CD4-positive, alpha-beta T cell (primary cell): ENCODE measurements at regions not wholly inside any gene's neighbourhood (a gene's known extent, or its start where the extent isn't known, plus 50 kb on each side); places are given as distances from the start of the nearest gene placed in this dataset.

ENCODE experiments used
- ATAC-seq: fragments of 200-7000 bp; cut with Tn5 transposase; one replicate; pipeline ENCODE4 v1.10.0; 2022; ENCODE audit warnings: mild to moderate bottlenecking; ENCODE audit not compliant: poor library complexity
- CTCF ChIA-PET: fragments of 350-600 bp; sonication (Branson Sonifier 250); formaldehyde crosslinking; loops from one replicate; lab custom pipeline; 2021; ENCODE audit warnings: antibody characterized with exemption, inconsistent platforms; lab: Charles Lee
- POLR2A ChIA-PET: fragments of 350-600 bp; sonication (Branson Sonifier 250); formaldehyde crosslinking; loops from one replicate; lab custom pipeline; 2021; ENCODE audit warnings: antibody characterized with exemption, inconsistent platforms; lab: Charles Lee
- DNase-seq, 14 experiments: peaks; one replicate each; pipeline ENCODE4 v3.0.0-alpha.2; 2013 to 2020; ENCODE audit warnings: mixed read lengths in 2 of 14
- H3K27ac ChIP-seq, 2 donors: one replicate each; pipeline versions ENCODE4 v1.5.1 to v1.7.0; 2013; ENCODE audit warnings: low read length in 2 of 2, low read depth in 1 of 2, mild to moderate bottlenecking in 1 of 2
- H3K27me3 ChIP-seq, 2 experiments: 1 replicate in 1 of 2; 2 replicates in 1 of 2; pipeline versions ENCODE4 v1.6.1 to v1.7.0; 2013; ENCODE audit warnings: low read length in 2 of 2, control low read depth in 1 of 2, mild to moderate bottlenecking in 1 of 2, moderate library complexity in 1 of 2; ENCODE audit not compliant: insufficient read depth in 2 of 2, control insufficient read depth in 1 of 2
- H3K36me3 ChIP-seq: one replicate; pipeline ENCODE4 v1.6.1; 2013; ENCODE audit warnings: low read length, control low read depth; ENCODE audit not compliant: insufficient read depth
- H3K4me1 ChIP-seq: one replicate; pipeline ENCODE4 v1.6.1; 2013; ENCODE audit warnings: low read length, control low read depth; ENCODE audit not compliant: insufficient read depth
- H3K4me3 ChIP-seq: one replicate; pipeline ENCODE4 v1.5.1; 2013; ENCODE audit warnings: mild to moderate bottlenecking, low read length, moderate library complexity
- H3K9me3 ChIP-seq, 2 experiments: 1 replicate in 1 of 2; 2 replicates in 1 of 2; pipeline versions ENCODE4 v1.6.1 to v1.7.0; 2013; ENCODE audit warnings: low read length in 2 of 2, mild to moderate bottlenecking in 2 of 2, control low read depth in 1 of 2, moderate library complexity in 1 of 2; ENCODE audit not compliant: control insufficient read depth in 1 of 2, insufficient read depth in 1 of 2
- H3K27ac Mint-ChIP-seq: one replicate; pipeline ENCODE4 v1.8.0; 2020; ENCODE audit warnings: mixed read lengths
- H3K27me3 Mint-ChIP-seq: one replicate; pipeline ENCODE4 v1.8.0; 2021; ENCODE audit warnings: mixed read lengths
- H3K36me3 Mint-ChIP-seq: one replicate; pipeline ENCODE4 v1.8.0; 2021; ENCODE audit warnings: low read depth, mixed read lengths
- H3K4me1 Mint-ChIP-seq: one replicate; pipeline ENCODE4 v1.8.0; 2021; ENCODE audit warnings: low read depth, mixed read lengths
- H3K4me3 Mint-ChIP-seq: one replicate; pipeline ENCODE4 v1.8.0; 2020; ENCODE audit warnings: mild to moderate bottlenecking, mixed read lengths
- H3K9me3 Mint-ChIP-seq: one replicate; pipeline ENCODE4 v1.8.0; 2020; ENCODE audit warnings: mixed read lengths
- CTCF ChIP-seq: fragments of 200-600 bp; IDR thresholded peaks from one replicate; pipeline ENCODE4 v1.8.0; 2022; ENCODE audit warnings: antibody characterized with exemption, mild to moderate bottlenecking
- intact Hi-C, 2 experiments: fragments of 100-400 bp; cut with DNase I in 1 of 2; cut with micrococcal nuclease in 1 of 2; formaldehyde crosslinking; loops; one replicate each; pipeline versions ENCODE4 v1.15.1 to v1.9.0; 2023 to 2025; cut with DNase I, micrococcal nuclease

DNA sequence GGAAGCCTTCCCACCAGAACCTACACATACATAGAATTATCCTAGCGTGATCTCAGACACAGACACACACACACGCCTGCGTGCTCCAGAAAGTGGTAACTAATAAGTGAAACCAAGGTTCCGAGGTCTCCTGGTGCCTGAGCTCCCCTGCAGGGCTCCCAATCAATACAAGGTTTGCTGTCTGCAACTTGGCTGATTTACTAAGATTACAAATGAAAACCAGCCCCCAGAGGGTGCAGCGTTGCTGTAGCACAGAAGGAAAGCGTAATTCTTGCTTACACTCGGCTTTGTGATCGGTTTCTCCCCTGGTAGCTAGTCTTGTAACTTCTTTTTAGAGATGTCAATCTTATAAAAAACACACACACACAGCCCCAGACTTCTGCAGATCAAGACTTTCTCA is 334.1 kb upstream of the XYLT1 start:
- CTCF ChIA-PET, result no interaction called here
- no peaks in the 10 kb centered on the region for H3K4me1 Mint-ChIP-seq
- H3K9me3 Mint-ChIP-seq, result no peaks in the 10 kb centered on the region
- H3K27me3 Mint-ChIP-seq, result peaks cover 48% of the 10 kb centered on the region
- H3K9me3 ChIP-seq, result no peaks in the 10 kb centered on the region
- intact Hi-C loops, result no loop called here
- H3K27ac ChIP-seq, result no peak overlapping the region
- ATAC-seq (no peak), DNase-seq (no peak)
- TF ChIP-seq CTCF, result no peak
- H3K27me3 ChIP-seq, result peaks cover 4 to 8% of the 10 kb centered on the region in 2 experiments
- H3K36me3 Mint-ChIP-seq, result no peaks in the 10 kb centered on the region
- no peak overlapping the region for H3K27ac Mint-ChIP-seq
- no peak overlapping the region for H3K4me3 ChIP-seq
- no peaks in the 10 kb centered on the region for H3K36me3 ChIP-seq
- H3K4me3 Mint-ChIP-seq, result no peak overlapping the region
- no peaks in the 10 kb centered on the region for H3K4me1 ChIP-seq
- POLR2A ChIA-PET, result no interaction called here

DNA sequence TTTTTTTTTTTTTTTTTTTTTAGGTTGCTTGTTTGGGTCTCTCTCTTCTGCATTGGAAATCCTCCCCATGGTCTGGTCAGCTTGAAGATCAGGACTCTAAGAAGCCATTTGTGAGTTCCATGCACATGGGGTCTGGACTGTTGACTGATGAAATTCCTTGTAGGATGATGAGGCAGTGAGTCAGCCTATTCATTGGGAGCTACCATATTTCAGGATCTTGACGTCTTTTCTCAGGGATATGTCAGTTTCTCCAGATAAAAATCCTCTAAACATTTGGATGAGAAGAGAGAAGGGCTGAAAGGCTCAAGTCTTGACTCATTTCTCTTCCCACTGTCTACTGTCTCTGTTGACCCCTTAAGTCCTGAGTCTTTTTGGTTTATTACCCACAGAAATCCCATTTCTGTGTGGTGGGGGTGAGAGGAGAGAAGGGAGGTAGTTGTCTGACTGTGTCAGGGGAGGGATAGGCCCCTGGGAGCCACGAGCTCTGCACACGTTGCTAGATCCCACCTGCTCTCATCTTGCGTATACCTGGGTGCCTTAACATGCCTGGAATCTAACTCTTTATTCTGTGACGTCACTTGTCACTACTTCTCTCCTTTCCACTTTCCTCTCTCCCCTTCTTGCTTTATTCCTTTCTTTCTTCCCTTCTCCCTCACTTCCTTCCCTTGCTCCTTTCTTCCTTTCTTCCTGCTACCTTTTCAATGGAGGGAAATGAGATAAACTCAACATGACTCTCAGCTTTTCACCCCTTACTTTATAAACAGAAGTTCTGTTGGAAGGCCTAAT is 333.1 kb upstream of the XYLT1 start:
- no peaks in the 10 kb centered on the region for H3K9me3 ChIP-seq
- TF ChIP-seq CTCF, result no peak
- Mint-ChIP-seq H3K36me3 (no peaks in the 10 kb centered on the region), H3K9me3 (no peaks in the 10 kb centered on the region), H3K27ac (no peak overlapping the region), H3K4me3 (no peak overlapping the region), H3K27me3 (peaks cover 46% of the 10 kb centered on the region), H3K4me1 (no peaks in the 10 kb centered on the region)
- no peak overlapping the region for H3K4me3 ChIP-seq
- H3K27ac ChIP-seq, result no peak overlapping the region
- H3K4me1 ChIP-seq, result no peaks in the 10 kb centered on the region
- peaks cover 4 to 8% of the 10 kb centered on the region in 2 experiments for H3K27me3 ChIP-seq
- no peak for DNase-seq
- no peak for ATAC-seq
- POLR2A ChIA-PET, result no interaction called here
- intact Hi-C loops, result no loop called here
- CTCF ChIA-PET, result interaction anchor here (0.6 kb wide), 1 partner anchor 161 kb away, joined by 3 read pairs; no protein-coding TSS in a partner anchor
- H3K36me3 ChIP-seq, result no peaks in the 10 kb centered on the region

DNA sequence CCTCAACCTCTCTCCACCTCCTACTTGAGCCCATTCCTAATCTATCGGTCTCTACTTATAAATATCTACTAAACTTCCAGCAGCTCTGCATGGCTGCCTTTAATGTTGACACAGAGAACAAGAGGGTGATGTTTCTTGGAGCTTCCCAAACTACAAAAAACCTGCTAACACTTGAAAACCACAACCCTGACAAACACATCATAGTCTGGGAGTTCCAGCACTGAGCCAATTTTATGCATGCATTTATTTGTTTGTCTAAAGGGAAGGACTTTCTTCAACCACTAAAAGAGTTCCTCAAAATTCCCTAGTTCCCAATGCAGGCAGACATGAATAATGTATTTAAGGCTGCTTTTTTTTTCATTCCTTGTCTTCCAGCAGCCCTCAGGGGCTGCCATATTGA is 331.8 kb upstream of the XYLT1 start:
- DNase-seq (no peak), ATAC-seq (no peak)
- Histone ChIP-seq H3K4me1 (no peaks in the 10 kb centered on the region), H3K36me3 (no peaks in the 10 kb centered on the region), H3K27me3 (peaks cover 4% of the 10 kb centered on the region in 2 experiments), H3K4me3 (no peak overlapping the region), H3K9me3 (no peaks in the 10 kb centered on the region), H3K27ac (no peak overlapping the region)
- TF ChIP-seq CTCF, result no peak
- CTCF ChIA-PET, result no interaction called here
- H3K4me3 Mint-ChIP-seq, result no peak overlapping the region
- peaks cover 35% of the 10 kb centered on the region for H3K27me3 Mint-ChIP-seq
- H3K27ac Mint-ChIP-seq, result no peak overlapping the region
- H3K9me3 Mint-ChIP-seq, result no peaks in the 10 kb centered on the region
- no peaks in the 10 kb centered on the region for H3K36me3 Mint-ChIP-seq
- POLR2A ChIA-PET, result no interaction called here
- no peaks in the 10 kb centered on the region for H3K4me1 Mint-ChIP-seq
- intact Hi-C loops, result no loop called here
